ENCODE measurements at regions not wholly inside any gene's neighbourhood (a gene's known extent, or its start where the extent isn't known, plus 50 kb on each side); places are given as distances from the start of the nearest gene placed in this dataset.

- no peak for ATAC-seq
- H3K4me3 ChIP-seq, result no peak overlapping the region
- no peak overlapping the region for H3K27ac ChIP-seq
- WGBS (ENCODE audit: missing lambda C conversion rate), result 80% methylated on average over 2 of the region's 2 CpGs
- TF ChIP-seq RCOR1 (IDR thresholded peaks at IDR 0.05; ENCODE audit: low read depth, low read length) (no peak), ZC3H11A (IDR thresholded peaks at IDR 0.05) (no peak), TFCP2L1 (CRISPR knock-in tag; IDR thresholded peaks at IDR 0.05) (no peak), POLR2A (IDR thresholded peaks at IDR 0.05; ENCODE audit: low read length) (no peak), JUN (IDR thresholded peaks at IDR 0.05) (no peak)
- no peak for FAIRE-seq
- DNase-seq (ENCODE audit: low read depth in 1 of 2, low spot score in 1 of 2), result no peak
- ChIA-PET POLR2A (no interaction called here), CTCF (no interaction called here)
- H3K4me1 ChIP-seq, result no peaks in the 10 kb centered on the region
- no peaks in the 10 kb centered on the region for H3K9me3 ChIP-seq
- H3K4me2 ChIP-seq, result no peak overlapping the region
Measured at GRCh38 chr13:70544706-70545105, 436.5 kb upstream of the KLHL1 start.

- Histone ChIP-seq H3K4me3 (no peak overlapping the region), H3K4me1 (no peaks in the 10 kb centered on the region), H3K4me2 (no peak overlapping the region), H3K27ac (no peak overlapping the region), H3K9me3 (no peaks in the 10 kb centered on the region)
- CTCF ChIA-PET, result no interaction called here
- FAIRE-seq (no peak), ATAC-seq (no peak), DNase-seq (ENCODE audit: low read depth in 1 of 2, low spot score in 1 of 2) (no peak)
- WGBS (ENCODE audit: missing lambda C conversion rate), result 49% methylated on average over 4 of the region's 4 CpGs
- no peak for TF ChIP-seq CTCF (IDR thresholded peaks at IDR 0.05)
- no peak for TF ChIP-seq HES2 (IDR thresholded peaks at IDR 0.05)
- no peak for TF ChIP-seq MAZ (IDR thresholded peaks at IDR 0.05; ENCODE audit: borderline replicate concordance, low read depth, low read length)
- no peak for TF ChIP-seq SREBF2 (IDR thresholded peaks at IDR 0.05)
- no peak for TF ChIP-seq KDM1A (IDR thresholded peaks at IDR 0.05; ENCODE audit: low read depth)
- no peak for TF ChIP-seq ATOH8 (CRISPR knock-in tag; IDR thresholded peaks at IDR 0.05; ENCODE audit: low read depth)
- TF ChIP-seq ZSCAN20 (CRISPR knock-in tag; IDR thresholded peaks at IDR 0.05), result no peak
- no peak for TF ChIP-seq BHLHE40 (IDR thresholded peaks at IDR 0.05; ENCODE audit: low read depth, low read length)
- no peak for TF ChIP-seq NFE2L2 (conservative IDR thresholded peaks at IDR 0.05; ENCODE audit: low read length)
- POLR2A ChIA-PET, result no interaction called here
Measured at GRCh38 chr13:70541451-70541850, 433.2 kb upstream of the KLHL1 start.

GRCh38 chr13:70534466-70534865, 426.2 kb upstream of the KLHL1 start:
- ChIA-PET POLR2A (no interaction called here), CTCF (no interaction called here)
- WGBS (ENCODE audit: missing lambda C conversion rate), result 3% methylated on average over 3 of the region's 3 CpGs
- H3K4me3 ChIP-seq, result no peak overlapping the region
- no peaks in the 10 kb centered on the region for H3K4me1 ChIP-seq
- no peaks in the 10 kb centered on the region for H3K9me3 ChIP-seq
- FAIRE-seq (no peak), ATAC-seq (no peak), DNase-seq (ENCODE audit: low read depth in 1 of 2, low spot score in 1 of 2) (no peak)
- no peak overlapping the region for H3K27ac ChIP-seq
- H3K4me2 ChIP-seq, result no peak overlapping the region
- TF ChIP-seq ZFP36 (IDR thresholded peaks at IDR 0.05; ENCODE audit: borderline replicate concordance, partially characterized antibody) (no peak), PBX3 (IDR thresholded peaks at IDR 0.05) (no peak), ATOH8 (CRISPR knock-in tag; IDR thresholded peaks at IDR 0.05; ENCODE audit: low read depth) (no peak), HDAC2 (IDR thresholded peaks at IDR 0.05) (no peak), TP53 (CRISPR knock-in tag; IDR thresholded peaks at IDR 0.05) (no peak), POLR2A (IDR thresholded peaks at IDR 0.05; ENCODE audit: low read length) (no peak), FOXS1 (CRISPR knock-in tag; IDR thresholded peaks at IDR 0.05) (no peak), HEYL (CRISPR knock-in tag; IDR thresholded peaks at IDR 0.05) (no peak), CEBPB (IDR thresholded peaks at IDR 0.05) (no peak), HOXB5 (CRISPR knock-in tag; IDR thresholded peaks at IDR 0.05) (no peak), MAFK (IDR thresholded peaks at IDR 0.05; ENCODE audit: partially characterized antibody) (no peak), TFCP2L1 (CRISPR knock-in tag; IDR thresholded peaks at IDR 0.05) (no peak), CHD4 (IDR thresholded peaks at IDR 0.05; ENCODE audit: borderline replicate concordance) (no peak), KDM1A (IDR thresholded peaks at IDR 0.05; ENCODE audit: low read depth) (no peak), RAD21 (conservative IDR thresholded peaks at IDR 0.05 in 1 of 2, IDR thresholded peaks at IDR 0.05 in 1 of 2) (no peak), GATA3 (IDR thresholded peaks at IDR 0.05; ENCODE audit: borderline replicate concordance) (no peak), RCOR1 (IDR thresholded peaks at IDR 0.05; ENCODE audit: low read depth, low read length) (no peak), POLR2AphosphoS2 (conservative IDR thresholded peaks at IDR 0.05; ENCODE audit: low read length) (no peak), RNF2 (IDR thresholded peaks at IDR 0.05; ENCODE audit: borderline replicate concordance, low read depth) (no peak)
